ENCODE measurements at regions not wholly inside any gene's neighbourhood (a gene's known extent, or its start where the extent isn't known, plus 50 kb on each side); places are given as distances from the start of the nearest gene placed in this dataset.
A peak's percentile ranks its signal among the peaks of the same experiment; 100 is the strongest.

GRCh38 chr7:25565949-25566348 lies 337.7 kb upstream of the NPVF start:
- peak; percentile 6 for DNase-seq (ENCODE audit: extremely low read depth, insufficient read length)
- Histone ChIP-seq H3K27me3 (replicated peaks; ENCODE audit: control insufficient read depth, insufficient read depth, low read length) (no peaks in the 10 kb centered on the region; the same call in 1 of the 2 replicates), H3K36me3 (ENCODE audit: control insufficient read depth, insufficient read depth, low read length) (no peaks in the 10 kb centered on the region), H3K4me3 (replicated peaks; ENCODE audit: low read depth, low read length) (no peak overlapping the region)
- TF ChIP-seq CTCF (IDR thresholded peaks at IDR 0.05; ENCODE audit: insufficient read depth, low read length, poor library complexity, severe bottlenecking) = peak; percentile 100

GRCh38 chr7:25567430-25567829 lies 339.1 kb upstream of the NPVF start:
- Histone ChIP-seq H3K36me3 (ENCODE audit: control insufficient read depth, insufficient read depth, low read length) (no peaks in the 10 kb centered on the region), H3K27me3 (replicated peaks; ENCODE audit: control insufficient read depth, insufficient read depth, low read length) (no peaks in the 10 kb centered on the region; the same call in 1 of the 2 replicates), H3K4me3 (replicated peaks; ENCODE audit: low read depth, low read length) (no peak overlapping the region)
- DNase-seq (ENCODE audit: extremely low read depth, insufficient read length) = no peak
- TF ChIP-seq CTCF (IDR thresholded peaks at IDR 0.05; ENCODE audit: insufficient read depth, low read length, poor library complexity, severe bottlenecking) = no peak

GRCh38 chr7:25569765-25570164 lies 341.5 kb upstream of the NPVF start:
- Histone ChIP-seq H3K36me3 (ENCODE audit: control insufficient read depth, insufficient read depth, low read length) (no peaks in the 10 kb centered on the region), H3K27me3 (replicated peaks; ENCODE audit: control insufficient read depth, insufficient read depth, low read length) (no peaks in the 10 kb centered on the region; the same call in 1 of the 2 replicates), H3K4me3 (replicated peaks; ENCODE audit: low read depth, low read length) (no peak overlapping the region)
- DNase-seq (ENCODE audit: extremely low read depth, insufficient read length) = no peak
- no peak for TF ChIP-seq CTCF (IDR thresholded peaks at IDR 0.05; ENCODE audit: insufficient read depth, low read length, poor library complexity, severe bottlenecking)

GRCh38 chr7:25572423-25572822 lies 344.1 kb upstream of the NPVF start:
- TF ChIP-seq CTCF (IDR thresholded peaks at IDR 0.05; ENCODE audit: insufficient read depth, low read length, poor library complexity, severe bottlenecking) = no peak
- Histone ChIP-seq H3K4me3 (replicated peaks; ENCODE audit: low read depth, low read length) (no peak overlapping the region), H3K36me3 (ENCODE audit: control insufficient read depth, insufficient read depth, low read length) (no peaks in the 10 kb centered on the region), H3K27me3 (replicated peaks; ENCODE audit: control insufficient read depth, insufficient read depth, low read length) (no peaks in the 10 kb centered on the region)
- no peak for DNase-seq (ENCODE audit: extremely low read depth, insufficient read length)

- H3K36me3 ChIP-seq (ENCODE audit: control insufficient read depth, insufficient read depth, low read length) = no peaks in the 10 kb centered on the region
- no peaks in the 10 kb centered on the region for H3K27me3 ChIP-seq (replicated peaks; ENCODE audit: control insufficient read depth, insufficient read depth, low read length)
- TF ChIP-seq CTCF (IDR thresholded peaks at IDR 0.05; ENCODE audit: insufficient read depth, low read length, poor library complexity, severe bottlenecking) = no peak
- H3K4me3 ChIP-seq (replicated peaks; ENCODE audit: low read depth, low read length) = no peak overlapping the region
- DNase-seq (ENCODE audit: extremely low read depth, insufficient read length) = no peak
These were observed 346.5 kb upstream of the NPVF start for GRCh38 chr7:25574828-25575227.

- no peak for DNase-seq (ENCODE audit: extremely low read depth, insufficient read length)
- Histone ChIP-seq H3K27me3 (replicated peaks; ENCODE audit: control insufficient read depth, insufficient read depth, low read length) (no peaks in the 10 kb centered on the region), H3K4me3 (replicated peaks; ENCODE audit: low read depth, low read length) (no peak overlapping the region), H3K36me3 (ENCODE audit: control insufficient read depth, insufficient read depth, low read length) (no peaks in the 10 kb centered on the region)
- no peak for TF ChIP-seq CTCF (IDR thresholded peaks at IDR 0.05; ENCODE audit: insufficient read depth, low read length, poor library complexity, severe bottlenecking)
These were observed 347.3 kb upstream of the NPVF start for GRCh38 chr7:25575634-25576033.

All from GM06990 (cell line).